GM13976 (cell line): ENCODE measurements at regions not wholly inside any gene's neighbourhood (a gene's known extent, or its start where the extent isn't known, plus 50 kb on each side); places are given as distances from the start of the nearest gene placed in this dataset.

Experiments used
- DNase-seq: peaks from one replicate; pipeline ENCODE4 v3.0.0; 2012; ENCODE audit warnings: low spot score
- CTCF ChIP-seq: IDR thresholded peaks from 2 replicates; pipeline ENCODE4 v1.5.1; 2012; ENCODE audit warnings: borderline replicate concordance, mild to moderate bottlenecking; ENCODE audit not compliant: insufficient read depth; ENCODE audit errors: extremely low read depth, missing control alignments, control extremely low read depth
- in situ Hi-C: fragments of 300-500 bp; cut with MboI; formaldehyde crosslinking; loops from one replicate; pipeline ENCODE4 v1.12.0; 2022; ENCODE audit warnings: low sequenced_read_pairs, mixed read lengths, inconsistent platforms; ENCODE audit not compliant: unreplicated experiment

- in situ Hi-C loops, result no loop called here
- no peak for DNase-seq
- no peak for TF ChIP-seq CTCF
Measured at GRCh38 chr7:32170838-32171237, 100.6 kb upstream of the PDE1C start.

GRCh38 chr7:32169228-32169627, 99.0 kb upstream of the PDE1C start:
- DNase-seq, result no peak
- TF ChIP-seq CTCF, result no peak
- in situ Hi-C loops, result no loop called here

- no peak for DNase-seq
- no peak for TF ChIP-seq CTCF
- in situ Hi-C loops, result no loop called here
Measured at GRCh38 chr7:32167815-32168214, 97.6 kb upstream of the PDE1C start.

DNA sequence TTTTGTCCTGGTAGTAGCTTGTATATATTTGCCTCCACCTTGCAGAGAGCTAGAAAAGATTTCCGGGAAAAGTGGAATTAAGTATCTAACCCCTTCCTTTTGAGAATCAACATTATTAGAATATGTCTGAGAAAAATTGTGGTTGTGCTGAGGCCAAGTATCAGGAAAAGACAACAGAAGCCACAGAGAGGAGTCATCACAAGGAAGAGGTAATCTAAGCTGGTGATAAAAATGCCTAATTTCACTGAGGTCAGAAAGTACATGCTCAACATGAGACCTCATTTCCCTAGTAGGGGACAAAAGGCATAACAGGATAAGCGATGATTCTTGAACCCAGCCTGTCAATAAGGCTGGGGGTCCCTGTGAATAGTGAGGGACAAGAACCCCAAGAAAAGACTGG, 97.0 kb upstream of the PDE1C start:
- no peak for TF ChIP-seq CTCF
- DNase-seq, result no peak
- in situ Hi-C loops, result no loop called here

GRCh38 chr7:32164341-32164996, 94.3 kb upstream of the PDE1C start:
- in situ Hi-C loops, result no loop called here
- TF ChIP-seq CTCF, result peak; percentile 6
- no peak for DNase-seq

GRCh38 chr7:32163896-32164295, 93.7 kb upstream of the PDE1C start:
- DNase-seq, result no peak
- in situ Hi-C loops, result no loop called here
- TF ChIP-seq CTCF, result no peak
